H9 (cell line): ENCODE measurements at regions not wholly inside any gene's neighbourhood (a gene's known extent, or its start where the extent isn't known, plus 50 kb on each side); places are given as distances from the start of the nearest gene placed in this dataset.

Experiments used
- DNase-seq: peaks from one replicate; pipeline ENCODE4 v3.0.0-alpha.2; 2017
- H2AFZ ChIP-seq: one replicate; pipeline ENCODE4 v1.6.1; 2013; ENCODE audit warnings: mild to moderate bottlenecking, low read length, control low read depth, moderate library complexity
- H2AK5ac ChIP-seq: 2 replicates; pipeline ENCODE4 v1.6.1; 2013; ENCODE audit warnings: low read length, control low read depth, mixed read lengths; ENCODE audit not compliant: insufficient read length
- H2BK120ac ChIP-seq: one replicate; pipeline ENCODE4 v1.6.1; 2013; ENCODE audit warnings: low read depth, mild to moderate bottlenecking, low read length, control low read depth, inconsistent platforms; ENCODE audit not compliant: poor library complexity, severe bottlenecking
- H2BK12ac ChIP-seq: 2 replicates; pipeline ENCODE4 v1.6.1; 2013; ENCODE audit warnings: low read length, control low read depth, mixed read lengths, low read depth; ENCODE audit not compliant: insufficient read length
- H2BK15ac ChIP-seq: 2 replicates; pipeline ENCODE4 v1.6.1; 2013; ENCODE audit warnings: low read depth, low read length, control low read depth
- H2BK20ac ChIP-seq: one replicate; pipeline ENCODE4 v1.6.1; 2013; ENCODE audit warnings: low read depth, mild to moderate bottlenecking, low read length, control low read depth, inconsistent platforms; ENCODE audit not compliant: poor library complexity, severe bottlenecking
- H2BK5ac ChIP-seq: 2 replicates; pipeline ENCODE4 v1.6.1; 2013; ENCODE audit warnings: low read length, control low read depth, mixed read lengths; ENCODE audit not compliant: insufficient read length
- H3K14ac ChIP-seq: 2 replicates; pipeline ENCODE4 v1.6.1; 2013; ENCODE audit warnings: low read length, control low read depth; ENCODE audit not compliant: insufficient read depth
- H3K18ac ChIP-seq: 2 replicates; pipeline ENCODE4 v1.6.1; 2013; ENCODE audit warnings: low read depth, mild to moderate bottlenecking, mixed read lengths, low read length, control low read depth; ENCODE audit not compliant: insufficient read length
- H3K23ac ChIP-seq: 2 replicates; pipeline ENCODE4 v1.6.1; 2013; ENCODE audit warnings: low read length, control low read depth, mixed read lengths, low read depth; ENCODE audit not compliant: insufficient read length
- H3K23me2 ChIP-seq: 2 replicates; pipeline ENCODE4 v1.6.1; 2013; ENCODE audit warnings: low read depth, mild to moderate bottlenecking, mixed read lengths, low read length, control low read depth; ENCODE audit not compliant: insufficient read length, poor library complexity, severe bottlenecking
- H3K27ac ChIP-seq: 2 replicates; pipeline ENCODE4 v1.5.1; 2013; ENCODE audit warnings: low read length, control low read depth, mixed read lengths, low read depth; ENCODE audit not compliant: insufficient read length
- H3K27me3 ChIP-seq: 2 replicates; pipeline ENCODE4 v1.6.1; 2013; ENCODE audit warnings: low read length, control low read depth, inconsistent platforms; ENCODE audit not compliant: insufficient read depth
- H3K4ac ChIP-seq: 2 replicates; pipeline ENCODE4 v1.6.1; 2013; ENCODE audit warnings: low read depth, mild to moderate bottlenecking, control low read depth, inconsistent platforms, low read length, moderate library complexity
- H3K4me1 ChIP-seq: 2 replicates; pipeline ENCODE4 v1.6.1; 2013; ENCODE audit warnings: low read length, control low read depth, inconsistent platforms; ENCODE audit not compliant: insufficient read depth
- H3K4me2 ChIP-seq: 2 replicates; pipeline ENCODE4 v1.6.1; 2013; ENCODE audit warnings: low read length, control low read depth, mixed read lengths; ENCODE audit not compliant: insufficient read length, insufficient read depth
- H3K56ac ChIP-seq: 2 replicates; pipeline ENCODE4 v1.6.1; 2013; ENCODE audit warnings: low read depth, mild to moderate bottlenecking, mixed read lengths, low read length, control low read depth; ENCODE audit not compliant: insufficient read length
- H3K79me1 ChIP-seq: 2 replicates; pipeline ENCODE4 v1.6.1; 2013; ENCODE audit warnings: low read depth, mild to moderate bottlenecking, moderate library complexity, low read length, control low read depth, inconsistent platforms; ENCODE audit not compliant: insufficient read depth, poor library complexity, severe bottlenecking
- H3K79me2 ChIP-seq: 2 replicates; pipeline ENCODE4 v1.6.1; 2013; ENCODE audit warnings: low read length, control low read depth, inconsistent platforms; ENCODE audit not compliant: insufficient read depth
- H3K9ac ChIP-seq: 2 replicates; pipeline ENCODE4 v1.6.1; 2013; ENCODE audit warnings: low read length, control low read depth, mixed read lengths; ENCODE audit not compliant: insufficient read length; ENCODE audit errors: extremely low read depth
- H3K9me3 ChIP-seq: one replicate; pipeline ENCODE4 v1.6.1; 2013; ENCODE audit warnings: low read depth, low read length, inconsistent platforms; ENCODE audit not compliant: control insufficient read depth
- H3T11ph ChIP-seq: one replicate; pipeline ENCODE4 v1.6.1; 2013; ENCODE audit warnings: mild to moderate bottlenecking, low read length, control low read depth, inconsistent platforms
- H4K20me1 ChIP-seq: one replicate; pipeline ENCODE4 v1.6.1; 2013; ENCODE audit not compliant: control insufficient read depth, insufficient read length, insufficient read depth
- H4K5ac ChIP-seq: 2 replicates; pipeline ENCODE4 v1.6.1; 2013; ENCODE audit warnings: low read depth, mild to moderate bottlenecking, mixed read lengths, low read length, control low read depth; ENCODE audit not compliant: insufficient read length
- H4K8ac ChIP-seq: replicated peaks from 2 replicates; pipeline ENCODE4 v1.6.1; 2013; ENCODE audit warnings: low read length, control low read depth, mixed read lengths, low read depth; ENCODE audit not compliant: insufficient read length
- H4K91ac ChIP-seq: 2 replicates; pipeline ENCODE4 v1.6.1; 2013; ENCODE audit warnings: low read depth, mild to moderate bottlenecking, moderate library complexity, mixed read lengths, low read length, control low read depth; ENCODE audit not compliant: insufficient read length
- H3K27ac Mint-ChIP-seq, 3 experiments: 2 replicates in 2 of 3; 3 replicates in 1 of 3; pipeline ENCODE4 v1.8.0; 2020 to 2021; ENCODE audit warnings: mixed read lengths in 3 of 3, mild to moderate bottlenecking in 1 of 3, moderate library complexity in 1 of 3
- H3K27me3 Mint-ChIP-seq: 2 replicates; pipeline ENCODE4 v1.8.0; 2021; ENCODE audit warnings: low read depth, mild to moderate bottlenecking, moderate library complexity, mixed read lengths
- H3K36me3 Mint-ChIP-seq, 3 experiments: 2 replicates in 2 of 3; 3 replicates in 1 of 3; pipeline ENCODE4 v1.8.0; 2020 to 2021; ENCODE audit warnings: low read depth in 3 of 3, mixed read lengths in 3 of 3; ENCODE audit not compliant: insufficient read depth in 1 of 3
- H3K4me1 Mint-ChIP-seq, 2 experiments: 2 replicates each; pipeline ENCODE4 v1.8.0; 2020; ENCODE audit warnings: mixed read lengths in 2 of 2
- H3K4me3 Mint-ChIP-seq, 2 experiments: 2 replicates in 1 of 2; 3 replicates in 1 of 2; pipeline ENCODE4 v1.8.0; 2020 to 2021; ENCODE audit warnings: mild to moderate bottlenecking in 2 of 2, mixed read lengths in 2 of 2, moderate library complexity in 1 of 2
- H3K9me3 Mint-ChIP-seq, 2 experiments: 2 replicates in 1 of 2; 3 replicates in 1 of 2; pipeline ENCODE4 v1.8.0; 2020; ENCODE audit warnings: mild to moderate bottlenecking in 2 of 2, mixed read lengths in 2 of 2, moderate library complexity in 1 of 2
- WGBS: extraction: QIAGEN DNeasy Blood & Tissue Kit; methylation state at CpG from one replicate; pipeline ENCODE4 v1.1.7; 2013; ENCODE audit warnings: missing lambda C conversion rate, low lambda C conversion rate, mixed read lengths; ENCODE audit not compliant: insufficient read length; ENCODE audit errors: extremely low coverage; 5-methylcytosine and 5-hydroxymethylcytosine counted together
- TF ChIP-seq, protein P1 (sequence below): fragments of 200-600 bp; sonication (generic); conservative IDR thresholded peaks from 3 replicates; pipeline ENCODE4 v1.8.0; 2021; ENCODE audit warnings: antibody characterized with exemption, mild to moderate bottlenecking

DNA sequence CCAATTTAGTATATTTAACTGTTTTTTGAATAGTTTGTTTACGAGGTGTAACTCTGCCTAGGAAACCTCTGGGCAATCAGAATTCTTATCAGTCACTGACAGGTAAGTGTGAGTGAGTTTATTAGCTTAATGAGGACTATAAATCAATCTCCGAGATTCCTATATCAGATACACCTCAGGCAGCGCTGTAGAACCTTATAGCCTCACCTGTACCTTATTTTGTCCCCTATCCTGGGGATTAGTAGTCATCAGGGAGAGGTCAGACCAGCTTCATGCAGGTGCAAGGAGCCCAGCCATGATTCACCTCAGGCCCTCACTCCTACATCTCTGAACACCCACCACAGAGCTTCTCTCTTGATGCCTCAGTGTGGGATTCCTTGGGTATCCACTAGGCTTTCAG lies 256.0 kb downstream of the KTN1 start:
- Histone ChIP-seq H3K18ac (no peak overlapping the region), H2BK5ac (no peak overlapping the region), H3K79me1 (no peaks in the 10 kb centered on the region), H2AFZ (no peak overlapping the region), H4K5ac (no peak overlapping the region), H4K8ac (no peak overlapping the region), H2BK12ac (no peak overlapping the region), H3K9me3 (no peaks in the 10 kb centered on the region), H3K14ac (no peak overlapping the region), H2BK20ac (no peak overlapping the region), H3K4me2 (no peak overlapping the region), H3K27ac (no peak overlapping the region), H3K4ac (no peak overlapping the region), H3K23ac (no peak overlapping the region), H2BK15ac (no peak overlapping the region), H3K4me1 (no peaks in the 10 kb centered on the region), H2BK120ac (no peak overlapping the region), H3K9ac (no peak overlapping the region), H2AK5ac (no peak overlapping the region), H4K91ac (no peak overlapping the region), H4K20me1 (no peaks in the 10 kb centered on the region), H3K56ac (no peak overlapping the region), H3K27me3 (no peaks in the 10 kb centered on the region), H3K79me2 (no peaks in the 10 kb centered on the region), H3T11ph (no peak overlapping the region), H3K23me2 (no peaks in the 10 kb centered on the region)
- TF ChIP-seq, protein P1, sequence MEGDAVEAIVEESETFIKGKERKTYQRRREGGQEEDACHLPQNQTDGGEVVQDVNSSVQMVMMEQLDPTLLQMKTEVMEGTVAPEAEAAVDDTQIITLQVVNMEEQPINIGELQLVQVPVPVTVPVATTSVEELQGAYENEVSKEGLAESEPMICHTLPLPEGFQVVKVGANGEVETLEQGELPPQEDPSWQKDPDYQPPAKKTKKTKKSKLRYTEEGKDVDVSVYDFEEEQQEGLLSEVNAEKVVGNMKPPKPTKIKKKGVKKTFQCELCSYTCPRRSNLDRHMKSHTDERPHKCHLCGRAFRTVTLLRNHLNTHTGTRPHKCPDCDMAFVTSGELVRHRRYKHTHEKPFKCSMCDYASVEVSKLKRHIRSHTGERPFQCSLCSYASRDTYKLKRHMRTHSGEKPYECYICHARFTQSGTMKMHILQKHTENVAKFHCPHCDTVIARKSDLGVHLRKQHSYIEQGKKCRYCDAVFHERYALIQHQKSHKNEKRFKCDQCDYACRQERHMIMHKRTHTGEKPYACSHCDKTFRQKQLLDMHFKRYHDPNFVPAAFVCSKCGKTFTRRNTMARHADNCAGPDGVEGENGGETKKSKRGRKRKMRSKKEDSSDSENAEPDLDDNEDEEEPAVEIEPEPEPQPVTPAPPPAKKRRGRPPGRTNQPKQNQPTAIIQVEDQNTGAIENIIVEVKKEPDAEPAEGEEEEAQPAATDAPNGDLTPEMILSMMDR, result no peak
- Mint-ChIP-seq H3K4me1 (no peaks in the 10 kb centered on the region), H3K36me3 (peaks cover 0 to 9% (median 4%) of the 10 kb centered on the region in 3 experiments; a peak in 2 of 7 replicates), H3K27ac (no peak overlapping the region), H3K27me3 (no peaks in the 10 kb centered on the region), H3K9me3 (peaks cover 3 to 8% of the 10 kb centered on the region in 2 experiments; a peak in 2 of 5 replicates), H3K4me3 (no peak overlapping the region)
- no CpG with 5 or more reads among the region's 3 CpGs for WGBS
- DNase-seq, result no peak
